Neural progenitor cell (in vitro differentiated cells): ENCODE measurements at regions not wholly inside any gene's neighbourhood (a gene's known extent, or its start where the extent isn't known, plus 50 kb on each side); places are given as distances from the start of the nearest gene placed in this dataset.

ENCODE experiments used
- DNase-seq: peaks from one replicate; pipeline ENCODE4 v3.0.0-alpha.2; 2016; ENCODE audit warnings: low spot score
- H2AFZ ChIP-seq: fragments of 200-600 bp; sonication (generic); replicated peaks from 2 replicates; pipeline ENCODE4 v1.6.1; 2016; ENCODE audit warnings: antibody characterized with exemption
- H3F3A ChIP-seq: fragments of 200-600 bp; sonication (generic); 2 replicates; pipeline ENCODE4 v1.6.1; 2016; ENCODE audit warnings: antibody characterized with exemption, low read depth
- H3K27ac ChIP-seq: fragments of 200-600 bp; sonication (generic); 2 replicates; pipeline ENCODE4 v1.5.1; 2016; ENCODE audit warnings: mild to moderate bottlenecking
- H3K27me3 ChIP-seq: fragments of 200-600 bp; sonication (generic); 2 replicates; pipeline ENCODE4 v1.6.1; 2016; ENCODE audit warnings: mild to moderate bottlenecking, moderate library complexity
- H3K36me3 ChIP-seq: fragments of 200-600 bp; sonication (generic); 2 replicates; pipeline ENCODE4 v1.5.1; 2016
- H3K4me1 ChIP-seq: fragments of 200-600 bp; sonication (generic); 2 replicates; pipeline ENCODE4 v1.6.1; 2016; ENCODE audit warnings: mixed run types
- H3K4me2 ChIP-seq: fragments of 200-600 bp; sonication (generic); 2 replicates; pipeline ENCODE4 v1.6.1; 2016
- H3K4me3 ChIP-seq: fragments of 200-600 bp; sonication (generic); 2 replicates; pipeline ENCODE4 v1.5.1; 2016
- H3K79me2 ChIP-seq: fragments of 200-600 bp; sonication (generic); 2 replicates; pipeline ENCODE4 v1.6.1; 2016; ENCODE audit warnings: low read depth
- H3K9ac ChIP-seq: fragments of 200-600 bp; sonication (generic); 2 replicates; pipeline ENCODE4 v1.6.1; 2016
- H3K9me3 ChIP-seq: fragments of 200-600 bp; sonication (generic); 2 replicates; pipeline ENCODE4 v1.5.1; 2016; ENCODE audit warnings: low read depth
- H4K20me1 ChIP-seq: fragments of 200-600 bp; sonication (generic); 2 replicates; pipeline ENCODE4 v1.6.1; 2016; ENCODE audit warnings: low read depth
- H3K27ac Mint-ChIP-seq: 3 replicates; pipeline ENCODE4 v1.8.0; 2021; ENCODE audit warnings: mixed read lengths
- H3K27me3 Mint-ChIP-seq: 2 replicates; pipeline ENCODE4 v1.8.0; 2022; ENCODE audit warnings: low read depth, mild to moderate bottlenecking, inconsistent platforms, moderate library complexity, mixed read lengths; ENCODE audit not compliant: insufficient read depth
- H3K36me3 Mint-ChIP-seq: 3 replicates; pipeline ENCODE4 v1.8.0; 2021; ENCODE audit warnings: mixed read lengths
- H3K4me1 Mint-ChIP-seq: 3 replicates; pipeline ENCODE4 v1.8.0; 2021; ENCODE audit warnings: mixed read lengths
- H3K4me3 Mint-ChIP-seq: 3 replicates; pipeline ENCODE4 v1.8.0; 2021; ENCODE audit warnings: mild to moderate bottlenecking, moderate library complexity, mixed read lengths
- H3K9me3 Mint-ChIP-seq: 3 replicates; pipeline ENCODE4 v1.8.0; 2020; ENCODE audit warnings: mixed read lengths
- CTCF ChIP-seq: fragments of 200-600 bp; sonication (generic); IDR thresholded peaks from 2 replicates; pipeline ENCODE4 v1.5.1; 2017; ENCODE audit warnings: antibody characterized with exemption, mild to moderate bottlenecking
- EZH2 ChIP-seq: fragments of 200-600 bp; sonication (generic); IDR thresholded peaks from 2 replicates; pipeline ENCODE4 v1.6.1; 2017; ENCODE audit warnings: antibody characterized with exemption, mild to moderate bottlenecking, moderate library complexity
- EZH2phosphoT487 ChIP-seq: fragments of 200-600 bp; sonication (generic); IDR thresholded peaks from 2 replicates; pipeline ENCODE4 v1.6.1; 2017; ENCODE audit warnings: antibody characterized with exemption

- Histone ChIP-seq H4K20me1 (no peaks in the 10 kb centered on the region), H3K36me3 (no peaks in the 10 kb centered on the region), H2AFZ (no peak overlapping the region), H3K27ac (no peak overlapping the region), H3K4me3 (no peak overlapping the region), H3K9me3 (no peaks in the 10 kb centered on the region), H3K27me3 (no peaks in the 10 kb centered on the region), H3K4me2 (no peak overlapping the region), H3K4me1 (no peaks in the 10 kb centered on the region), H3K9ac (no peak overlapping the region), H3F3A (no peaks in the 10 kb centered on the region), H3K79me2 (no peaks in the 10 kb centered on the region)
- Mint-ChIP-seq H3K27ac (no peak overlapping the region), H3K9me3 (peaks cover 5% of the 10 kb centered on the region), H3K4me1 (peaks cover 3% of the 10 kb centered on the region), H3K36me3 (no peaks in the 10 kb centered on the region), H3K4me3 (no peak overlapping the region), H3K27me3 (peaks cover 3% of the 10 kb centered on the region)
- TF ChIP-seq EZH2 (no peak), CTCF (no peak), EZH2phosphoT487 (no peak)
- DNase-seq = no peak
Observed at GRCh38 chr1:169041366-169041765, 65.1 kb upstream of the ATP1B1 start.

- Histone ChIP-seq H2AFZ (no peak overlapping the region), H3K9me3 (no peaks in the 10 kb centered on the region), H3K27me3 (no peaks in the 10 kb centered on the region), H3K36me3 (no peaks in the 10 kb centered on the region), H3F3A (no peaks in the 10 kb centered on the region), H3K4me3 (no peak overlapping the region), H3K4me1 (no peaks in the 10 kb centered on the region), H3K9ac (no peak overlapping the region), H3K27ac (no peak overlapping the region), H3K79me2 (no peaks in the 10 kb centered on the region), H4K20me1 (no peaks in the 10 kb centered on the region), H3K4me2 (no peak overlapping the region)
- TF ChIP-seq EZH2 (no peak), EZH2phosphoT487 (no peak), CTCF (no peak)
- no peak for DNase-seq
- H3K9me3 Mint-ChIP-seq = no peaks in the 10 kb centered on the region
- peaks cover 3% of the 10 kb centered on the region for H3K4me1 Mint-ChIP-seq
- H3K27me3 Mint-ChIP-seq = peaks cover 7% of the 10 kb centered on the region
- no peak overlapping the region for H3K27ac Mint-ChIP-seq
- no peak overlapping the region for H3K4me3 Mint-ChIP-seq
- no peaks in the 10 kb centered on the region for H3K36me3 Mint-ChIP-seq
Observed at GRCh38 chr1:169042377-169042776, 64.1 kb upstream of the ATP1B1 start.

GRCh38 chr1:169043823-169044222 is 62.7 kb upstream of the ATP1B1 start:
- Mint-ChIP-seq H3K36me3 (no peaks in the 10 kb centered on the region), H3K4me1 (peaks cover 3% of the 10 kb centered on the region), H3K27me3 (peaks cover 7% of the 10 kb centered on the region), H3K4me3 (no peak overlapping the region), H3K9me3 (peaks cover 2% of the 10 kb centered on the region), H3K27ac (no peak overlapping the region)
- Histone ChIP-seq H3K4me1 (peaks cover 1% of the 10 kb centered on the region), H2AFZ (peak overlapping the region; percentile 26), H3F3A (no peaks in the 10 kb centered on the region), H3K36me3 (no peaks in the 10 kb centered on the region), H3K79me2 (no peaks in the 10 kb centered on the region), H3K4me2 (no peak overlapping the region), H3K9ac (no peak overlapping the region), H3K27ac (no peak overlapping the region), H3K27me3 (no peaks in the 10 kb centered on the region), H4K20me1 (no peaks in the 10 kb centered on the region), H3K9me3 (no peaks in the 10 kb centered on the region), H3K4me3 (no peak overlapping the region)
- TF ChIP-seq EZH2 = no peak
- TF ChIP-seq EZH2phosphoT487 = no peak
- no peak for DNase-seq

DNA sequence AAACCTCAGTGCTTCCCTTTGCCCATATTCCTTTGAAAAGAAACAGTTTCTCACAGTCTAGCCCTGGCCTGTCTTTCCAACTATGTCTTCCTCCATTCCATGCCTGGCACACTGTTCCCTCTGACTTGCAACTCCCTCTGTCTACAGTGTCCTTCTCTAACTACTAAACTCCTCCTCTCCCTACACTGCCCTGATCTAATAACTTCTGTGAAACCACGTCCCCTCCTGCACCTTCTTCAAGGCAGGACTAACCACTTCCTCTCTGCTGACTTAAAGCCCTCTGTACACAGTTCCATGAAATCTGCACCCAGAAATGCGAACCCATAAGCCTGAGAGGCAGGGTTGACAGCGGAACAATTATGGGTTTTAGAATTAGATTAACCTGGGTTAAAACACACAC is 62.2 kb upstream of the ATP1B1 start:
- Mint-ChIP-seq H3K27me3 (peaks cover 7% of the 10 kb centered on the region), H3K4me1 (peaks cover 7% of the 10 kb centered on the region), H3K4me3 (no peak overlapping the region), H3K36me3 (no peaks in the 10 kb centered on the region), H3K9me3 (peaks cover 2% of the 10 kb centered on the region), H3K27ac (no peak overlapping the region)
- no peak overlapping the region for H3K4me3 ChIP-seq
- no peaks in the 10 kb centered on the region for H3K79me2 ChIP-seq
- no peaks in the 10 kb centered on the region for H3K36me3 ChIP-seq
- H3K9me3 ChIP-seq = no peaks in the 10 kb centered on the region
- no peak overlapping the region for H3K27ac ChIP-seq
- H3K9ac ChIP-seq = no peak overlapping the region
- TF ChIP-seq CTCF (no peak), EZH2 (no peak), EZH2phosphoT487 (no peak)
- no peak overlapping the region for H3K4me2 ChIP-seq
- H2AFZ ChIP-seq = no peak overlapping the region
- no peaks in the 10 kb centered on the region for H4K20me1 ChIP-seq
- no peaks in the 10 kb centered on the region for H3K27me3 ChIP-seq
- DNase-seq = no peak
- no peaks in the 10 kb centered on the region for H3F3A ChIP-seq
- peaks cover 6% of the 10 kb centered on the region for H3K4me1 ChIP-seq
